ENCODE measurements at regions not wholly inside any gene's neighbourhood (a gene's known extent, or its start where the extent isn't known, plus 50 kb on each side); places are given as distances from the start of the nearest gene placed in this dataset.

GRCh38 chr4:100926039-100926717 is 408.4 kb upstream of the EMCN start:
- TF ChIP-seq EZH2 (IDR thresholded peaks at IDR 0.05; ENCODE audit: borderline replicate concordance, low read depth, low read length, severe bottlenecking) (no peak), CTCF (IDR thresholded peaks at IDR 0.05; ENCODE audit: borderline replicate concordance, extremely low read depth, low read length, poor library complexity, severe bottlenecking) (no peak)
